ENCODE measurements at regions not wholly inside any gene's neighbourhood (a gene's known extent, or its start where the extent isn't known, plus 50 kb on each side); places are given as distances from the start of the nearest gene placed in this dataset.

GRCh38 chr10:42367532-42368230 lies 270.7 kb downstream of the ZNF33B start (continued):
- TF ChIP-seq EZH2 (IDR thresholded peaks at IDR 0.05) (no peak), POLR2A (IDR thresholded peaks at IDR 0.05; ENCODE audit: borderline replicate concordance, extremely low read depth, insufficient read depth, insufficient read length) (no peak), ELF1 (IDR thresholded peaks at IDR 0.05; ENCODE audit: borderline replicate concordance, low read depth) (no peak), TCF7L2 (IDR thresholded peaks at IDR 0.05; ENCODE audit: borderline replicate concordance, extremely low read depth, insufficient read depth, insufficient read length) (no peak), CEBPB (IDR thresholded peaks at IDR 0.05; ENCODE audit: low read depth) (no peak), JUND (IDR thresholded peaks at IDR 0.05) (no peak), RAD21 (IDR thresholded peaks at IDR 0.05; ENCODE audit: low read depth) (no peak), POLR2AphosphoS5 (IDR thresholded peaks at IDR 0.05; ENCODE audit: low read depth, low read length) (no peak)
- TF ChIP-seq, protein P1, sequence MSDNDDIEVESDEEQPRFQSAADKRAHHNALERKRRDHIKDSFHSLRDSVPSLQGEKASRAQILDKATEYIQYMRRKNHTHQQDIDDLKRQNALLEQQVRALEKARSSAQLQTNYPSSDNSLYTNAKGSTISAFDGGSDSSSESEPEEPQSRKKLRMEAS (IDR thresholded peaks at IDR 0.05) = no peak

- Histone ChIP-seq H3K4me2 (ENCODE audit: low read length) (no peak overlapping the region), H3K36me3 (ENCODE audit: control insufficient read depth in 1 of 2, insufficient read depth in 2 of 2, low read length in 2 of 2) (no peaks in the 10 kb centered on the region), H3K4me1 (ENCODE audit: control insufficient read depth in 1 of 2, insufficient read depth in 2 of 2, low read length in 2 of 2) (no peaks in the 10 kb centered on the region), H2AFZ (ENCODE audit: low read depth, low read length, poor library complexity, severe bottlenecking) (no peak overlapping the region), H3K79me2 (ENCODE audit: insufficient read depth, low read length) (no peaks in the 10 kb centered on the region), H3K27ac (ENCODE audit: low read depth, low read length) (no peak overlapping the region), H3K27me3 (ENCODE audit: insufficient read depth, low read length) (no peaks in the 10 kb centered on the region), H3K4me3 (replicated peaks in 1 of 2; ENCODE audit: low read depth in 1 of 2, low read length in 2 of 2) (no peak overlapping the region), H3K9me2 (ENCODE audit: insufficient read depth) (no peaks in the 10 kb centered on the region), H4K20me1 (ENCODE audit: insufficient read depth) (no peaks in the 10 kb centered on the region), H3K9me3 (ENCODE audit: control insufficient read depth in 1 of 2, insufficient read depth in 1 of 2, low read depth in 1 of 2, low read length in 2 of 2) (no peaks in the 10 kb centered on the region; a peak in 1 of 4 replicates), H3K9ac (ENCODE audit: low read length) (no peak overlapping the region)
- ChIA-PET RAD21 (ENCODE audit: low non-redundant PET in 1 of 2, low total read pairs in 2 of 2, uncharacterized antibody in 2 of 2, unreplicated experiment in 2 of 2) (no interaction called here), POLR2A (no interaction called here), CTCF (no interaction called here)
- TF ChIP-seq POLR2A (IDR thresholded peaks at IDR 0.05; ENCODE audit: borderline replicate concordance, extremely low read depth, insufficient read depth, insufficient read length) (no peak), RAD21 (IDR thresholded peaks at IDR 0.05; ENCODE audit: low read depth) (no peak)
- DNase-seq (ENCODE audit: low read depth, low spot score) (no peak), ATAC-seq (no peak)
- intact Hi-C loops (cut with micrococcal nuclease) = no loop called here
- no TSS peak for BruUV-seq (replicated peaks)
Observed at GRCh38 chr10:42351745-42352144, 286.6 kb downstream of the ZNF33B start.
